ENCODE measurements at regions not wholly inside any gene's neighbourhood (a gene's known extent, or its start where the extent isn't known, plus 50 kb on each side); places are given as distances from the start of the nearest gene placed in this dataset.

DNA sequence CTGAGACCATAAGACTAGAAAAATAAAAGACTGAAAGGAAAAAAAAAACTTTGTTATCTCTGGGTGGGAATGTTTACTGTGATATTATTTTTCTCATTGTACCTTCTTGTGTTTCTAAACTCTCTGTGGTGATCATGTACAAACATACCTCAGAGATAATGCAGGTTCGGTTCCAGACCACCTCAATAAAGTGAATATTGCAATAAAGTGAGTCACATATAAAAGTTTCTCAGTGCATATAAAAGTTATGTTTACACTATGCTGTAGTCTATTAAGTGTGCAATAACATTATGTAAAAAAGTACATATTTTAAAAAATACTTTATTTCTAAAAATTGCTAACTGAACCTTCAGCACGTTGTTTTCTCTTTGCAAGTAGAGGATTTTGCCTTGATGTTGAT is 137.5 kb downstream of the CENPF start:
- TF ChIP-seq POLR2AphosphoS5 (IDR thresholded peaks at IDR 0.05) (no peak), EP300 (IDR thresholded peaks at IDR 0.05) (no peak)
